ENCODE measurements at regions not wholly inside any gene's neighbourhood (a gene's known extent, or its start where the extent isn't known, plus 50 kb on each side); places are given as distances from the start of the nearest gene placed in this dataset.

- BruUV-seq (replicated peaks): no TSS peak
- Histone ChIP-seq H4K20me1 (ENCODE audit: insufficient read depth, low read length) (no peaks in the 10 kb centered on the region), H4K91ac (ENCODE audit: insufficient read depth, low read depth, low read length) (no peak overlapping the region), H3K36me3 (ENCODE audit: control insufficient read depth, insufficient read depth, low read length) (no peaks in the 10 kb centered on the region), H3K9me3 (ENCODE audit: control insufficient read depth, insufficient read depth, low read length) (no peaks in the 10 kb centered on the region), H3K4me1 (ENCODE audit: control insufficient read depth, insufficient read depth, low read length) (no peaks in the 10 kb centered on the region), H2AFZ (replicated peaks; ENCODE audit: low read length, poor library complexity) (no peak overlapping the region), H3K4me3 (ENCODE audit: insufficient read depth, low read depth, low read length) (no peak overlapping the region), H2BK20ac (ENCODE audit: low read depth, low read length) (no peak overlapping the region), H2BK15ac (ENCODE audit: low read depth, low read length) (no peak overlapping the region), H2BK5ac (ENCODE audit: low read depth, low read length, poor library complexity, severe bottlenecking) (no peak overlapping the region), H3K79me1 (ENCODE audit: low read depth in 1 of 2, low read length in 2 of 2) (no peaks in the 10 kb centered on the region), H3K4ac (ENCODE audit: low read depth, low read length) (no peak overlapping the region), H4K5ac (ENCODE audit: low read depth, low read length) (no peak overlapping the region), H3K23ac (ENCODE audit: low read depth, low read length) (no peak overlapping the region), H2BK120ac (ENCODE audit: low read depth, low read length) (no peak overlapping the region), H3K56ac (ENCODE audit: extremely low read depth, insufficient read depth, low read length) (no peak overlapping the region), H3K9ac (ENCODE audit: low read depth, low read length) (no peak overlapping the region), H3K27ac (ENCODE audit: insufficient read depth, low read length) (no peak overlapping the region), H3K14ac (replicated peaks; ENCODE audit: low read depth, low read length) (no peak overlapping the region), H3K9me1 (ENCODE audit: insufficient read depth, low read length) (no peaks in the 10 kb centered on the region), H3K27me3 (ENCODE audit: control insufficient read depth, insufficient read depth, low read length) (peaks cover 15% of the 10 kb centered on the region), H3K18ac (ENCODE audit: low read depth, low read length) (no peak overlapping the region), H4K8ac (ENCODE audit: low read depth in 2 of 2, low read length in 2 of 2) (no peak overlapping the region), H2AK9ac (replicated peaks; ENCODE audit: low read depth, low read length, poor library complexity) (no peak overlapping the region), H3K4me2 (ENCODE audit: low read depth, low read length) (no peak overlapping the region), H2AK5ac (ENCODE audit: low read depth, low read length) (no peak overlapping the region)
- TF ChIP-seq RFX5 (IDR thresholded peaks at IDR 0.05; ENCODE audit: low read depth, low read length): no peak
- no peak for TF ChIP-seq CHD1 (IDR thresholded peaks at IDR 0.05; ENCODE audit: low read depth, low read length)
- no peak for TF ChIP-seq MAZ (IDR thresholded peaks at IDR 0.05; ENCODE audit: borderline replicate concordance, low read depth, low read length)
- no peak for TF ChIP-seq CTCF (conservative IDR thresholded peaks at IDR 0.05; ENCODE audit: low read depth, low read length)
- TF ChIP-seq FOS (IDR thresholded peaks at IDR 0.05; ENCODE audit: low read depth, low read length): no peak
- TF ChIP-seq SMC3 (IDR thresholded peaks at IDR 0.05; ENCODE audit: low read depth, low read length): no peak
- TF ChIP-seq CEBPB (IDR thresholded peaks at IDR 0.05; ENCODE audit: low read depth, low read length): no peak
- intact Hi-C loops (cut with micrococcal nuclease): no loop called here
- ChIA-PET POLR2A (ENCODE audit: unreplicated experiment) (no interaction called here), CTCF (no interaction called here)
- no CpG with 5 or more reads among the region's 5 CpGs for WGBS, 2 experiments (ENCODE audit: extremely low coverage in 2 of 2, insufficient read length in 1 of 2)
- in situ Hi-C loops (cut with MboI; ENCODE audit: low sequenced_read_pairs): no loop called here
- ATAC-seq (ENCODE audit: low read depth): no peak
- DNase-seq: no peak
- dilution Hi-C loops (cut with HindIII; ENCODE audit: low sequenced_read_pairs, unreplicated experiment): no loop called here
These were observed 120.5 kb upstream of the PROK2 start for GRCh38 chr3:71905426-71905825.

Measured in IMR-90 (cell line).